GM21447 (cell line): ENCODE measurements at regions not wholly inside any gene's neighbourhood (a gene's known extent, or its start where the extent isn't known, plus 50 kb on each side); places are given as distances from the start of the nearest gene placed in this dataset.

Experiments used
- ATAC-seq: cut with Tn5 transposase; IDR thresholded peaks from one replicate; pipeline ENCODE4 v1.9.1; 2021; ENCODE audit not compliant: unreplicated experiment

DNA sequence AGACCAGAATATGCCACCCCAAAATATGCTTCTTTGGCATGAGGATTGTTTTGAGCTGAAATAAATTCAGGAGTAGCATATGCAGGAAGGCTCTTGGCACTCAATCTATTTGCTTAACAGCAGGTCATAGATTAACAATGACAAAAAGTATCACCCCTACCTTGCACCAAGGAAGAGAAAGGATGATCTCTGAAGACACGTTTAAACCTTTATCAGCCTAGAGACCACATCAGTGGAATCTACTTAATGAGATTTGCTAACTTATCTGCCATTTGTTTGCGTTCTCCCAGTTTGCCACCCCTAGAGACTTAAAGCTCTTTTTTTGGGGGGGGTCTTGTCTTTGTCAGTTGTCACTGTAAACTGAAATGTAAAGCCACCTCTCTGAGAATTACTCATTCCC is 1278.7 kb upstream of the USP15 start:
- ATAC-seq, result no peak

GRCh38 chr12:60992087-60992486 is 1268.1 kb upstream of the USP15 start:
- ATAC-seq, result no peak

- no peak for ATAC-seq
These were observed 1264.9 kb upstream of the USP15 start for GRCh38 chr12:60995256-60995825.

- ATAC-seq, result no peak
These were observed 1262.3 kb upstream of the USP15 start for GRCh38 chr12:60997869-60998378.

DNA sequence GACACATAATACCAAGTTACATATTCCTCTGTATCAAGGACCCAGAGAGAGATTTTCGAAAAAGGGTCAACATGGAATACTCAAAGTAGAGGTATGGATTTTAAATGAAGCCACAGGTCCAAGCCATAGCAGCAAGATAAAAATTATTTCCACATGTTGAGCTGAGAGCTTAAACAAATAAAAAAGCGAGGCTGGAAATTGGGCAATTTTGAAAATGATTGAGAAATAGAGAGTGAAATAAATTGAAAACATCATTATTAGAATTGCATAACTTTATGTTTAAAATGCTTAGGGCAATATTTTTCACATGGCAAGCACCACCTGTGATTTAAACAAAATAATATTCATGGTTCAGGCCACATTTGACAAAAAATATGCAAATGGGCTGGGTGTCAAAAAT is 1251.0 kb upstream of the USP15 start:
- no peak for ATAC-seq

DNA sequence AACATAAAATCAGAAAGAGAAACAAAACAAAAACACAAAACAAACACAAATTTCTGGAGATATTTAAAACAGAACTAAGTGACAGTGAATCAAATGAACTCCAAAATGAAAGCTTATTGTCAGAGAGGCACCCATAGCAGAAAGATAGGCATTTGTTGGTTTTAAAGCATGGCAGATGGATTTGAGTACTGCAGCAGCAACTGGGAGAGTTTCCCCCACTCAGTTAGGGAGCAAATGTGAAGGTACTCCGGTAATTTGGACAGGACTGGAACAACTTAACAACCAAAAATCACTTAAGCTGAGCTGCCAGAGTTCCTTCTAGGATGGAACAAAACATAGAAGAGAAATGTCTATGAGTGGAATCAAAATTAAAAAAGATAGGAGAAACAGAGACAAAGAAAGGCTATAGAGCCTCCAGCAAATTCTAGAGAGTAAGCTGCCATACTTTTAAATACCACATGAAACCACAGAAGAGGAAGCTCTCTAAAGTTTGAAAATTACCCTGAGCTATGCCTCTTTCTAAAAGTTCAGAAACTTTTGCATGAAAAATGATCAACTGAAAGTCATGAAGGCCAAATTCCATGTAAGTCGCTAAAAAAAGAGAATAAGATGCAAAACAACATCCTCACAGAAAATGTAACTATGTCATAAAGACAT is 1248.3 kb upstream of the USP15 start:
- no peak for ATAC-seq

DNA sequence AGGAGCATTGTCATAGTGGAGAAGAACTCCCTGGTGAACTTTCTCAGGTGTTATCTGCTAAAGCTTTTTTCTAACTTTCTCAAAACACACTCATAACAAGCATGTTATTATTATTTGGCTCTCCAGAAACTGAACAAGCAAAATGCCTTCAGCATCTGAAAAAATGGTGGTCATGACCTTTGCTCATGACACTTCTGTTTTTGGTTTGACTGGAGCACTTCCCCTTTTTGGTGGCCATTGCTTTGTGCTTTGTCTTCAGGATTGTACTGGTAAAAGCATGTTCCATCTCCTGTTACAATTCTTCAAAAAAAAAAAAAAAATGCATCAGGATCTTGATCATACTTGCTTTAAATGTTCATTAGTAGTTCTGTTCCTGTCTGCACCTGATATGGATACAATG is 1241.6 kb upstream of the USP15 start:
- no peak for ATAC-seq

GRCh38 chr12:61023231-61023630 is 1237.0 kb upstream of the USP15 start:
- no peak for ATAC-seq

DNA sequence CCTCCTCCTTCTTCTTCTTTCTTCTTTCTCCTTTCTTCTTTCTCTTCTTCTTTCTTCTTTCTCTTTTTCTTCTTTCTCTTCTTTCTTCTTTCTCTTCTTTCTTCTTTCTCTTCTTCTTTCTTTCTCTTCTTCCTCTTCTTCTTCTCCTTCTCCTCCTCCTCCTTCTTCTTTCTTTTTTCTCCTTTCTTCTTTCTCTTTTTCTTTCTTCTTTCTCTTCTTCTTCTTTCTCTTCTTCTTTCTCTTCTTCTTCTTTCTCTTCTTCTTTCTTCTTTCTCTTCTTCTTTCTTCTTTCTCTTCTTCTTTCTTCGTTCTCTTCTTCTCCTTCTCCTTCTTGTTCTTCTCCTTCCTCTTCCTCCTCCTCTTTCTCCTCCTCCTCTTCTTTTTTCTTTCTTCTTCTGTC is 1230.7 kb upstream of the USP15 start:
- no peak for ATAC-seq

DNA sequence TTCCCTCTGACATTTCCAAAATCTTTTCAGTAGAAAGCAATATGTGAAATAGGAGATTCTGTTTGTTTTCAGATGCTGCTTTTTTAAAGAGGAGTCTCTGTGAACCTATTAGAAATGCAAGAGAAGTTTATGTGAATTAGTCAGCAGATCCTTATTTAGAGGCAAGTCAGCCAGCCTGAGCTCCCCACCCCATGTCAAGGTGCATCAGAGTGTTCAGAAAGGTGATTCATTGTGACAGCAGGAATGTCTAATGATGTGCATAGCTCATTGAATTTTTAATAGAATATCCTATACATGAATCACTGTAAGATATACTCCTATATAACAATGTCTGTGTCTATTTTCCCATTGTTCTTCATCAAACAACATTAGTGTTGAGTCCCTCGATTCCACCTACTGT is 1222.4 kb upstream of the USP15 start:
- ATAC-seq, result no peak

- no peak for ATAC-seq
These were observed 1216.4 kb upstream of the USP15 start for GRCh38 chr12:61043838-61044237.

- ATAC-seq, result no peak
These were observed 1215.4 kb upstream of the USP15 start for GRCh38 chr12:61044766-61045165.

GRCh38 chr12:61070640-61071414 is 1189.4 kb upstream of the USP15 start:
- no peak for ATAC-seq

DNA sequence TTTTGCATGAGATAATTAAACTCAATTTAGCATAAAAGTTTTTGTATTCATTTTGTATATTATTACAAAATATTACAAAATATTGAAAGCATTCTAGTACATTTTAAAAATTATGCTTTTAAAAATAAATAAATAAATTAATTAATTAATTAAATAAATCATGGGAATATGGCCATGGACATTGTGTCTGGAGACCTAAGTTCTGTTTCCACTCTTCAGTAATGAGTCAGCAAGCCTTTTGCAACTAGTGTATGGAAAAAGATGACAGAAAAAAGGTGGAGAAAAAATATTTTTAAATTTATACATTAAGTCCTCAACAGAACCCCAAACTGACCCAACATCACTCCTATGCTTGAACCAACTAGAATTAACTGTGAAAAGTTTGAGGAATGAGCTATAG is 1187.5 kb upstream of the USP15 start:
- no peak for ATAC-seq

- no peak for ATAC-seq
These were observed 1165.1 kb upstream of the USP15 start for GRCh38 chr12:61095111-61095510.

- no peak for ATAC-seq
These were observed 1162.1 kb upstream of the USP15 start for GRCh38 chr12:61098031-61098580.

- no peak for ATAC-seq
These were observed 1153.1 kb upstream of the USP15 start for GRCh38 chr12:61107118-61107517.

DNA sequence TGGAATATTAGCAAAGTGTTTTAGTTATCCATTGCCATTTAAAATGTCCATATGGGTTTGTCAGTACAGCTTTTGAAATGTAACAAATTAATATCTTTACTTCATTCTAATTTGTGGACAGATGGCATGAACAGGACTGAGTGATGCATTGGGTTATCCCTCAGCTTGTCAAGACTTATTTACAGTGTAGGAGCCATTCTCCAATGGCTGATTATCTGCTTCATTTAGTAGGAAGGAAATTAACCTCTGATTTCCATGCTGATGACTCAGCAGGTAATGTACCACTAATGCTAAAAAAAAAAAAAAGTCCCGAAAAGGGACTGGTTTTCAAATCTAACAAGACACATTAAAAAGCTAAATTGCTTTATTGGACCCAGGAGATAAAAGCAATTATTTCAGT is 1149.0 kb upstream of the USP15 start:
- no peak for ATAC-seq

GRCh38 chr12:61137677-61138414 is 1122.4 kb upstream of the USP15 start:
- no peak for ATAC-seq

DNA sequence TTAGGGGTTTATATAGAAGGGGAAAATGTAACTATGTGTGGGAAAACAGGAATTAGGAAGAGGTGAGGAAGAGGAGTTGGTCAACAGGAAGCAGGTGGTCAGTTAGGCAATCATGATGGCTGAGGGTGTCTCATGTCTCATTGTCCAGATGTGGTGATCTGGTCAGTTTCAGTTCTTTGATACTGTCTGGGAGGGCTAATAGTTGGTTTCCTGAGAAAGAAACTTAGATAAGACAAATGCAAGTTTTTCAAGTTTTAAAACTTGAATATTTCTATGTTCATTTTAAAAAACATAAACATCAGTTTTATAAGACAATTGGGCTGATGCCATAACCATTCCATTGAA is 1121.8 kb upstream of the USP15 start:
- no peak for ATAC-seq

GRCh38 chr12:61161961-61162360 is 1098.2 kb upstream of the USP15 start:
- ATAC-seq, result no peak
